ENCODE measurements at regions not wholly inside any gene's neighbourhood (a gene's known extent, or its start where the extent isn't known, plus 50 kb on each side); places are given as distances from the start of the nearest gene placed in this dataset.

GRCh38 chr9:115306865-115307264 lies 188.9 kb upstream of the TNC start:
- Histone ChIP-seq H3K4me3 (no peak overlapping the region), H3K4me1 (no peaks in the 10 kb centered on the region), H3K9me3 (no peaks in the 10 kb centered on the region), H3K36me3 (no peaks in the 10 kb centered on the region), H3K27ac (no peak overlapping the region), H3K27me3 (no peaks in the 10 kb centered on the region)
- 43 to 58% methylated on average over 2 of the region's 2 CpGs for WGBS, 2 donors
- FAIRE-seq: no peak
- TF ChIP-seq, protein P1, sequence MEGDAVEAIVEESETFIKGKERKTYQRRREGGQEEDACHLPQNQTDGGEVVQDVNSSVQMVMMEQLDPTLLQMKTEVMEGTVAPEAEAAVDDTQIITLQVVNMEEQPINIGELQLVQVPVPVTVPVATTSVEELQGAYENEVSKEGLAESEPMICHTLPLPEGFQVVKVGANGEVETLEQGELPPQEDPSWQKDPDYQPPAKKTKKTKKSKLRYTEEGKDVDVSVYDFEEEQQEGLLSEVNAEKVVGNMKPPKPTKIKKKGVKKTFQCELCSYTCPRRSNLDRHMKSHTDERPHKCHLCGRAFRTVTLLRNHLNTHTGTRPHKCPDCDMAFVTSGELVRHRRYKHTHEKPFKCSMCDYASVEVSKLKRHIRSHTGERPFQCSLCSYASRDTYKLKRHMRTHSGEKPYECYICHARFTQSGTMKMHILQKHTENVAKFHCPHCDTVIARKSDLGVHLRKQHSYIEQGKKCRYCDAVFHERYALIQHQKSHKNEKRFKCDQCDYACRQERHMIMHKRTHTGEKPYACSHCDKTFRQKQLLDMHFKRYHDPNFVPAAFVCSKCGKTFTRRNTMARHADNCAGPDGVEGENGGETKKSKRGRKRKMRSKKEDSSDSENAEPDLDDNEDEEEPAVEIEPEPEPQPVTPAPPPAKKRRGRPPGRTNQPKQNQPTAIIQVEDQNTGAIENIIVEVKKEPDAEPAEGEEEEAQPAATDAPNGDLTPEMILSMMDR (IDR thresholded peaks at IDR 0.05): no peak
- no peak for DNase-seq
- ATAC-seq: no peak
- intact Hi-C loops (cut with DNase I): no loop called here

DNA sequence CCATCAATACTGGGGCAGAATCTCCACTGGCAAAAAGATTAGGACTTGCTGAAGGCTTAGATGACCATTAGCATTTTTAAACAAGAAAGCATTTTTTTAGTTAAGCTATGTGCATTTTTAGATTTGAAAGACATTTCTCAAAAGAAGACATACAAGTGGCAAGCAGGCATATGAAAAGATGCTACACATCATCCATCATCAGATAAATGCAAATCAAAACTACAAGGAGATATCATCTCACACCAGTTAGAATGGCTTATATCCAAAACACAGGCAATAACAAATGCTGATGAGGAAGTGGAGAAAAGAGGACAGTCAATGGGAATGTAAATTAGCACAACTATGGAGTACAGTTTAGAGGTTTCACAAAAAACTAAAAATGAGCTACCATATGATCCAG lies 195.6 kb upstream of the TNC start:
- intact Hi-C loops (cut with DNase I): no loop called here
- Histone ChIP-seq H3K27ac (no peak overlapping the region), H3K4me1 (no peaks in the 10 kb centered on the region), H3K4me3 (no peak overlapping the region), H3K36me3 (no peaks in the 10 kb centered on the region), H3K27me3 (no peaks in the 10 kb centered on the region), H3K9me3 (no peaks in the 10 kb centered on the region)
- TF ChIP-seq, protein P1 (IDR thresholded peaks at IDR 0.05): no peak
- ATAC-seq (no peak), DNase-seq (no peak), FAIRE-seq (no peak)

DNA sequence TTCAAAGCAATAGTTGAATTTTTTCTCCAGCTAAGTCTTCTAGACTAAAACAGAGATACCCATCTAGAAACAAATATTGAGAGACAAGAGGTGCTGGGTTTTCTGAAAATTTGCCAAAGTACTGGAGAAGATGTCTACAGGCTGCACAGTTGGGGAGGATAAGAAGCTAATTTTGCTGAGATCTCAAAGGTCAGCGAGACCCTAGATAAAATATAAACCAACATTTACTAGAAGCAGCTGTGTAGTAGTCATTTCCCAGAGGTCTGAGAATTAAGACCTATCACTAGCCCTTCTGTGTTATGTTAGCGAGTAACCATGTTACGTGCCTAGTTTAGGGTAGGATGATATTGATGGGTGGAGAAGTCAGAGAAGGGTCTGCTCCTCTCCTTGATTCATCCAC lies 208.5 kb upstream of the TNC start:
- Histone ChIP-seq H3K4me1 (no peaks in the 10 kb centered on the region), H3K9me3 (no peaks in the 10 kb centered on the region), H3K27me3 (no peaks in the 10 kb centered on the region), H3K27ac (no peak overlapping the region), H3K36me3 (no peaks in the 10 kb centered on the region), H3K4me3 (no peak overlapping the region)
- DNase-seq (no peak), FAIRE-seq (no peak), ATAC-seq (no peak)
- TF ChIP-seq, protein P1 (IDR thresholded peaks at IDR 0.05): no peak
- WGBS, 2 donors: 71 to 85% methylated on average over 3 of the region's 3 CpGs
- intact Hi-C loops (cut with DNase I): loop anchor here in 1 of 3 donors (10.0 kb wide), 1 partner anchor 62 kb away; no protein-coding TSS in a partner anchor

DNA sequence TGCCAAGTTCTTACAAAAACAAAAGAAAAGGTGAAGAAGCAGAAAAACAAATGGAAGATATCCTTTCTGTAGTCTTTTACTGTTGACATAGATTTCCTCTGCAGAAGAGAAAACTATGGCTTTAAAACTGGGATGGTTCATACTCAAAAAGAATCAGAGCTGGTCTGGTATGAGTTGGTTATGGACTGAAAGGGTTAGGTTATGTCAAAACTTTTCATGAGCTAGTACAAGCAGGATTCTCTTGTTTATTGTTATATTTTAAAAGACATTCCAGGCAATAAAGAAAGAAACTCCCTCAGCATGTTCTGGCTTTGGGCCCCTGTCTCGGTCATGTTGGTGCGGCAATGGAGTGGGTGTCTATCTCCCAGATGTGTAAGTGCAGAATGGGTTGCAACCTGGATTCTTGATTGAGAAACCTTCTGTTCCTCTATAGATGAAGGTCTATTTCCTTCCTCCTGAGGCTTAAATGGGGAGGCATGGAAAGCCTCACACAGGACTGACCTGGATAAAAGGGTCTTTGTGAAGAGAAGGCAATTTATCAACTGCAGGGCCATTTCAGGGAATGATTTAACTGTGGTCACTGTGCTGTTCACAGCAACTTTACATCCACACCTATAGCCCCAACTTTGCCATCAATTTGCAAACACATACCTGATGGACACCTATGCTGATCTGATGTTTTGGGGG lies 209.6 kb upstream of the TNC start:
- Histone ChIP-seq H3K36me3 (no peaks in the 10 kb centered on the region), H3K4me3 (no peak overlapping the region), H3K27ac (no peak overlapping the region), H3K4me1 (no peaks in the 10 kb centered on the region), H3K27me3 (no peaks in the 10 kb centered on the region), H3K9me3 (no peaks in the 10 kb centered on the region)
- no peak for ATAC-seq
- WGBS, 2 donors: 69 to 87% methylated on average over 2 of the region's 2 CpGs
- DNase-seq: no peak
- FAIRE-seq: no peak
- intact Hi-C loops (cut with DNase I): loop anchor here in 1 of 3 donors (10.0 kb wide), 1 partner anchor 63 kb away; no protein-coding TSS in a partner anchor
- TF ChIP-seq, protein P1 (IDR thresholded peaks at IDR 0.05): no peak

DNA sequence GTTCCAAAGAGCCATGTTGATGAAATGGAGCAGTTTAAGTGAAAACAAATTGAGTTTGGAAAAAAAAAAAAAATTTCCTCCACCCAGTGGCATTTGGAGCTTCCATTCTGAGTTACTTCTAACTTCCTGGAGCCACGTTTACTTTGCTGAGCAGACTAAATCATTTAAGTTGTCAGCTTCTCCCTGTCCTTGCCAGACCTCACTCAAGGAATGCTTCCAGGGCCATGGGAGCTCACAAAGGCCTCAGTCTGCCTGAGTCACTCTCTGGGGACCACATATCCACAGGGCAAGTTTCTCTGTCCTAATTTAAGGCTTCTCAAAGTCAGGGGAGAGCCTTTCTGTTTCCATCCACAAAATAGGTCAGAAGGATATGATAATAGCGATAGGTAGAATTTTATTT lies 210.3 kb upstream of the TNC start:
- no peak overlapping the region for H3K4me3 ChIP-seq
- 42 to 47% methylated on average over 2 of the region's 2 CpGs for WGBS, 2 donors
- no peaks in the 10 kb centered on the region for H3K27me3 ChIP-seq
- FAIRE-seq (no peak), DNase-seq (no peak), ATAC-seq (peak in 2 of 4 donors; percentile 27 to 32)
- TF ChIP-seq, protein P1 (IDR thresholded peaks at IDR 0.05): no peak
- H3K9me3 ChIP-seq: no peaks in the 10 kb centered on the region
- no peaks in the 10 kb centered on the region for H3K4me1 ChIP-seq
- intact Hi-C loops (cut with DNase I): loop anchor here in 1 of 3 donors (10.0 kb wide), 1 partner anchor 63 kb away; no protein-coding TSS in a partner anchor
- H3K27ac ChIP-seq: no peak overlapping the region
- H3K36me3 ChIP-seq: no peaks in the 10 kb centered on the region
